Adrenal gland (tissue), 5 donors: ENCODE measurements at regions not wholly inside any gene's neighbourhood (a gene's known extent, or its start where the extent isn't known, plus 50 kb on each side); places are given as distances from the start of the nearest gene placed in this dataset.

ENCODE experiments used
- CTCF ChIP-seq, 6 experiments: fragments of 450-650 bp in 4 of 6; fragments of 200-600 bp in 2 of 6; sonication (generic) in 1 of 6; IDR thresholded peaks; 1 replicate in 5 of 6; 2 replicates in 1 of 6; pipeline versions ENCODE4 v1.5.1 to v1.8.0; 2016 to 2021; ENCODE audit warnings: antibody characterized with exemption in 6 of 6, mild to moderate bottlenecking in 2 of 6, moderate library complexity in 1 of 6
- POLR2A ChIP-seq, 2 donors: fragments of 450-650 bp; IDR thresholded peaks; one replicate each; pipeline ENCODE4 v1.6.1; 2017; ENCODE audit warnings: antibody characterized with exemption in 2 of 2, mild to moderate bottlenecking in 2 of 2, moderate library complexity in 1 of 2
- donor health status: DM: no; HTN: no; CAD: no.

- TF ChIP-seq CTCF (IDR thresholded peaks at IDR 0.05), result no peak
- TF ChIP-seq POLR2A (IDR thresholded peaks at IDR 0.05), result no peak
These were observed 67.6 kb upstream of the GNG2 start for GRCh38 chr14:51792809-51793208.
